ENCODE measurements at regions not wholly inside any gene's neighbourhood (a gene's known extent, or its start where the extent isn't known, plus 50 kb on each side); places are given as distances from the start of the nearest gene placed in this dataset.
"Not testable (repeated sequence)": the region's sequence is repeated elsewhere in the genome, so short reads cannot be mapped to it uniquely, and the experiment has no call there.

DNA sequence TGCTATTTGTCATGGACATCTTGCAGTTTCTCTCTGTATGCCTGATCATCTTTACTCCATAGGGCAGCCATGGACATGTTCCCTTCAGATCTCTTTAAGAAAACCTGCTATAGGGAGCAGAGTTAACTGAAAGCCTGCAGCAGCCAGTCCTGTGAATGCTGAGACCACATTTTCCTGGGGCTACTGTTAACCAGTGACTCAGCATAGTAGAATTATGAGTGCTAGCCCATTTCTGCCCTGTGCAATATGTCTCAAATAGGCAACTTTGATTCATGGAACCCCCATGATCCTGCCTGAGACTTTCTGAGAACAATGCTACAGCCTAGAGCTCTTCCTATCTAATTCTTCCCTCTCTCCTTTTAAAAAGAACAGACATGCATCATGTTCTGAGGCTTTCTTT lies 624.2 kb downstream of the CHSY3 start:
- POLR2A ChIA-PET: no interaction called here
- no peaks in the 10 kb centered on the region for H3K27me3 ChIP-seq (ENCODE audit: insufficient read depth, low read length, poor library complexity, severe bottlenecking)
- no peak overlapping the region for H3K4me3 ChIP-seq (ENCODE audit: low read length)

DNA sequence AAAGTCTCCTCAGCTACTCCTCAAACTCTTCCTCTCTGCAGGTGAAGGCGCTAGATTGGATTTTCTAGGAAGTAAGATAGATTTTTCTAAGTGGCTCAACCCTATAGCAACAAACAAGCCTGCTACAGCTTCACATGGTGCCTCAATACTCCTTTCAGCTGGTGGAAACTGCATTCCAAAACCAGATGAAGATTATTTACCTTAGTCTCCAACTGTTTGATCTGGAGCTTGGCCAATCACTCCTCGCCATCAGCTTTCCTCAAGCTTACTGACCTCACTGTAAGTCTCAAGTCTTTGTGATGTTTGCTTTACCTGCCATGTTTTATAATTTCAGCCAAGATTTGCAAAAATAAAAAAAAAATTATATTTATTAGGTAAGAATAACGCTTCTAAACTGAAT lies 622.4 kb downstream of the CHSY3 start:
- Histone ChIP-seq H3K4me3 (ENCODE audit: low read length) (no peak overlapping the region), H3K9me3 (ENCODE audit: low read length) (no peaks in the 10 kb centered on the region), H3K4me1 (ENCODE audit: insufficient read depth, low read length) (no peaks in the 10 kb centered on the region), H3K27me3 (ENCODE audit: insufficient read depth, low read length, poor library complexity, severe bottlenecking) (no peaks in the 10 kb centered on the region), H3K27ac (ENCODE audit: low read depth, low read length) (no peak overlapping the region), H3K36me3 (ENCODE audit: insufficient read depth, low read length) (no peaks in the 10 kb centered on the region)
- Mint-ChIP-seq H3K4me3 (no peak overlapping the region), H3K27ac (no peak overlapping the region), H3K9me3 (peaks cover 0 to 9% (median under 1%) of the 10 kb centered on the region in 5 donors), H3K27me3 (peaks cover under 1 to 5% of the 10 kb centered on the region in 2 donors), H3K4me1 (no peaks in the 10 kb centered on the region), H3K36me3 (no peaks in the 10 kb centered on the region)
- POLR2A ChIA-PET: no interaction called here
- CTCF ChIA-PET: no interaction called here
- DNase-seq: no peak

More for the DNA sequence above, 624.2 kb downstream of the CHSY3 start:
- peaks cover 0 to 4% (median 0%) of the 10 kb centered on the region in 5 donors for H3K9me3 Mint-ChIP-seq
- H3K4me3 Mint-ChIP-seq: no peak overlapping the region
- Histone ChIP-seq H3K36me3 (ENCODE audit: insufficient read depth, low read length) (no peaks in the 10 kb centered on the region), H3K9me3 (ENCODE audit: low read length) (no peaks in the 10 kb centered on the region), H3K4me1 (ENCODE audit: insufficient read depth, low read length) (no peaks in the 10 kb centered on the region), H3K27ac (ENCODE audit: low read depth, low read length) (no peak overlapping the region)
- H3K36me3 Mint-ChIP-seq: no peaks in the 10 kb centered on the region
- H3K27ac Mint-ChIP-seq: no peak overlapping the region
- CTCF ChIA-PET: no interaction called here
- H3K27me3 Mint-ChIP-seq: peaks cover 0 to 3% of the 10 kb centered on the region in 2 donors
- DNase-seq: no peak
- H3K4me1 Mint-ChIP-seq: no peaks in the 10 kb centered on the region

DNA sequence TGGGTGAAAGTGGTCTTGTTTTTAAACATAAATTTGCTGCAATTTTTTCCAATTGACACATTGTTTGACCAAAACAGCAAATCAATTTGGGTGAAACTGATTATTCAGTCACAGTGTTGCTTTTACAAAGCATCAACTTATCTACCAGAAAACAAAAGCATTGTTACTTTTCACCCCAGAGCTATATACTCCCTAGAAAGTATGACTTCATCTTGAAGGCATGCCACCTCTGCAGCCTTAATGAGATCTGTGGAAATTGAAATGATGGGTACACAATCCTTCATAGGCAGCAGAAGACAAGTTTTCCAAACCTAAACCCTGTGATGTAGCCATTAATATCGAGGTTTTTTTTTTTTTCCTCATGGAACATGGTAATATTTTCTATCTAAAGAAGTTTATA lies 615.9 kb downstream of the CHSY3 start:
- Histone ChIP-seq H3K27ac (ENCODE audit: low read depth, low read length) (no peak overlapping the region), H3K4me3 (ENCODE audit: low read length) (no peak overlapping the region), H3K9me3 (ENCODE audit: low read length) (peaks cover 3% of the 10 kb centered on the region), H3K36me3 (ENCODE audit: insufficient read depth, low read length) (no peaks in the 10 kb centered on the region), H3K4me1 (ENCODE audit: insufficient read depth, low read length) (no peaks in the 10 kb centered on the region), H3K27me3 (ENCODE audit: insufficient read depth, low read length, poor library complexity, severe bottlenecking) (no peaks in the 10 kb centered on the region)
- no peak overlapping the region for H3K27ac Mint-ChIP-seq
- POLR2A ChIA-PET: no interaction called here
- H3K4me1 Mint-ChIP-seq: no peaks in the 10 kb centered on the region
- CTCF ChIA-PET: no interaction called here
- H3K27me3 Mint-ChIP-seq: peaks cover 2 to 3% of the 10 kb centered on the region in 2 donors
- no peak for DNase-seq
- peaks cover 15 to 28% (median 23%) of the 10 kb centered on the region in 5 donors for H3K9me3 Mint-ChIP-seq
- H3K36me3 Mint-ChIP-seq: no peaks in the 10 kb centered on the region
- H3K4me3 Mint-ChIP-seq: no peak overlapping the region

DNA sequence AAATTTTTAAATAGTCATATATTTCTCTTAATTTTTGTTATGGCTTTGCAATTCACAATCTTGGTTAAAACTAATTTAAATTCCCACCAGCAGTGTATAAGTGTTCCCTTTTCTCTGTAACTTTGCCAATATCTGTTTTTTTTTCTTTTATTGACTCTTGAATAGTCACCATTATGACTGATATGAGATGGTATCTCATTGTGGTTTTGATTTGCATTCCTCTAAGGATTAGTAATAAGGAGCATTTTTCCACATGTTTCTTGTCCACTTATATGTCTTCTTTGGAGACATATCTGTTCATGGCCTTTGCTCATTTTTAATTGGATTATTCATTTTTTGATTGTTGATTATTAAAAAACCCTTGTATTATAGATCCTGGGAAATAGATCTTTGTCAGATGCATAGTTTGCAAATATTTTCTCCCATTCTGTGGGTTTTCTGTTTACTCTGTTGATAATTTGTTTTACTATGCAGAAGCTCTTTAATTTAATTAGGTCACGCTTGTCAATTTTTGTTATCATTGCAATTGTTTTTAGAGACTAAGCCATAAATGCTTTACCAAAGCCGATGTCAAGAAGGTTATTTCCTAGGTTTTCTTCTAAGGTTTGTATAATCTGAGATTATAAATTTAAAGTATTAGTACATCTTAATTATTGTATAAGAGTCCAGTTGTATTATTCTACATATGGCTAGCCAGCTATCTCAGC lies 610.9 kb downstream of the CHSY3 start:
- CTCF ChIA-PET: no interaction called here
- POLR2A ChIA-PET: no interaction called here
- peaks cover 4 to 26% (median 21%) of the 10 kb centered on the region in 5 donors for H3K9me3 Mint-ChIP-seq
- H3K27me3 Mint-ChIP-seq: peaks cover 0 to 4% of the 10 kb centered on the region in 2 donors
- H3K4me3 Mint-ChIP-seq: no peak overlapping the region
- Histone ChIP-seq H3K9me3 (ENCODE audit: low read length) (peaks cover 3% of the 10 kb centered on the region), H3K4me3 (ENCODE audit: low read length) (no peak overlapping the region), H3K36me3 (ENCODE audit: insufficient read depth, low read length) (no peaks in the 10 kb centered on the region), H3K27me3 (ENCODE audit: insufficient read depth, low read length, poor library complexity, severe bottlenecking) (no peaks in the 10 kb centered on the region), H3K27ac (ENCODE audit: low read depth, low read length) (no peak overlapping the region), H3K4me1 (ENCODE audit: insufficient read depth, low read length) (no peaks in the 10 kb centered on the region)
- H3K4me1 Mint-ChIP-seq: no peaks in the 10 kb centered on the region
- DNase-seq: no peak
- H3K27ac Mint-ChIP-seq: no peak overlapping the region
- H3K36me3 Mint-ChIP-seq: no peaks in the 10 kb centered on the region

DNA sequence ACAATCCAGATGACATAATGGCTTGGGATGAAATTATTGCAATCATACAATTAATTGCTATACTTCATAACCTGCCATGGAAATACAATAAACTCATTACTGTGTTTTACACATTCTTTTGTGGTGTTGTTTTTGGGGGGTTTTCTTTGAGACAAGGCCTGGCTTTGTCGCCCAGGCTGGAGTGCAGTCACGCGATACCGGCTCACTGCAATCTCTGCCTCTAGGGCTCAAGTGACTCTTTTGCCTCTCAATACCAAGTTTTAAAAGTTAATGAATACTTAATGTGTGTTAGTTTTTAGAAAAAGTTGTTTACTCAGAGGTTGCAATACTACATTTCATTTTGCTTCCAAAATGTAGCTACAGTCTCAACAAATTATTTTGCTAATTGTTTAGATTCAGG lies 598.4 kb downstream of the CHSY3 start:
- Histone ChIP-seq H3K27me3 (ENCODE audit: insufficient read depth, low read length, poor library complexity, severe bottlenecking) (no peaks in the 10 kb centered on the region), H3K4me3 (ENCODE audit: low read length) (no peak overlapping the region), H3K27ac (ENCODE audit: low read depth, low read length) (no peak overlapping the region), H3K36me3 (ENCODE audit: insufficient read depth, low read length) (no peaks in the 10 kb centered on the region), H3K4me1 (ENCODE audit: insufficient read depth, low read length) (no peaks in the 10 kb centered on the region), H3K9me3 (ENCODE audit: low read length) (no peaks in the 10 kb centered on the region)
- CTCF ChIA-PET: no interaction called here
- Mint-ChIP-seq H3K27ac (no peak overlapping the region), H3K36me3 (no peaks in the 10 kb centered on the region), H3K9me3 (no peaks in the 10 kb centered on the region), H3K27me3 (no peaks in the 10 kb centered on the region), H3K4me3 (no peak overlapping the region), H3K4me1 (no peaks in the 10 kb centered on the region)
- POLR2A ChIA-PET: no interaction called here
- DNase-seq: no peak

DNA sequence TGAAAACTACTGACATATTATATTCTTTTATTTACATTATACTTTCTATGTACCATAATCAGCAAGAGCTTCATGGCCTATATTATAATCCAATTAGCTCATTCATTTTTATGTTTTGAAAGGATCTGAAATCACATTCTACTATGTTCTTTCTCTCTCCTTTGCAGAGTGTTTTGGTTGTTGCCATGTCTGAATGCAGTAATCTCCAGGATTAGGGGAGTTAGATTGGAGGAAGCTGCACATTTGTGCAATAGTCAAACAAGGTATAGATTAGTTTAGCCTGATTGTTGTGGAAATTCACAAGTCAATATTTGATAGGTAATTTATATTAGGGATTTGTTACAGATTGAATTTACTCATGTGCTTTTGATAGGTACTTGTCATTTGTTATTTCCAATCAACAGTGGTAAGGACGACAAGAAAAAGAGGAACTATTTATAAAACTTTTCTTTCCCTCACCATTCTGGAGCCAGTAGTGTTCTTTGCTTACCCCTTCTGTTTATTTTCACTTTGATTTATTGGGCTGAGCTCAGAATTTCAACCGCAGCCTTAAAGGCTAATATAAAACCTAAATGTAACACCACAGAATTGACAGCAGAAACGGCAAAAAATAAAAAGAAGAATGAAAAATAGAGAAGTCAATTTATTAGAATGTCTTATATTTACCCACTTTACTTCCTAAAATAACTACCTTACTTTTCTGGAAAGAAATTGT lies 597.0 kb downstream of the CHSY3 start:
- POLR2A ChIA-PET: no interaction called here
- Histone ChIP-seq H3K9me3 (ENCODE audit: low read length) (no peaks in the 10 kb centered on the region), H3K27me3 (ENCODE audit: insufficient read depth, low read length, poor library complexity, severe bottlenecking) (no peaks in the 10 kb centered on the region), H3K36me3 (ENCODE audit: insufficient read depth, low read length) (no peaks in the 10 kb centered on the region), H3K27ac (ENCODE audit: low read depth, low read length) (no peak overlapping the region), H3K4me1 (ENCODE audit: insufficient read depth, low read length) (no peaks in the 10 kb centered on the region), H3K4me3 (ENCODE audit: low read length) (no peak overlapping the region)
- CTCF ChIA-PET: no interaction called here
- no peak for DNase-seq
- Mint-ChIP-seq H3K36me3 (no peaks in the 10 kb centered on the region), H3K4me1 (no peaks in the 10 kb centered on the region), H3K4me3 (no peak overlapping the region), H3K27ac (no peak overlapping the region), H3K27me3 (no peaks in the 10 kb centered on the region), H3K9me3 (no peaks in the 10 kb centered on the region)

DNA sequence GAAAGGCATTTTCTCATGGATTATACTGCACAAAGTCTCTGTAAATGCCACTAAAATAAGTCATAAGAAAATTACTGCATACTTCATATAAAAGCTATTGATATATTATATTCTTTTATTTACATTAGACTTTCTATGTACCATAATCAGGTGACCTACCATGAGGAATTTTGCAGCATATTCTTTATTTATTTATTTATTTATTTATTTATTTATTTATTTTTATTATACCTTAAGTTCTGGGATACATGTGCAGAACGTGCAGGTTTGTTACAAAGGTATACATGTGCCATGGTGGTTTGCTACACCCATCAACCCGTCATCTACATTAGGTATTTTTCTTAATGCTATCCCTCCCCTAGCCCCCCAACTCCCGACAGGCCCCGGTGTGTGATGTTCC lies 596.2 kb downstream of the CHSY3 start:
- not testable (repeated sequence) for H3K36me3 Mint-ChIP-seq

DNA sequence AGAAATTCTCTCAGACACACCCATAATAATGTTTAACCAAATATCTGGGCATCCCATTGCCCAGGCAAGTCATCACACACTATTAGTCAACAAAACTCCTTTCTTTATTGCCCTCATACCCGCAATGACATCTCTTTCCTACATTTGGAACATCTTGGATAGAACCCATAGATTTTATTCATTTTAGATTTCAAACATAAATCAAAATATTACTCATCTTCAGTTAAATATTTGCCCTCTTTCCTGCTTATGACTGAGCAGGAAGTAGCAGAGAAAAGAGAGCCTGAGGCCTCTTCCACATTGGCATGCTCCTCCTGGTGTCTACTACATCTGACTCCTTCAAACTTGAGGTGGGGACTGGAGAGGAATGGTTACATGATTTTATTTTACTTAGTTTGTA lies 592.0 kb downstream of the CHSY3 start:
- no peak overlapping the region for H3K27ac Mint-ChIP-seq
- H3K9me3 ChIP-seq (ENCODE audit: low read length): no peaks in the 10 kb centered on the region
- no peaks in the 10 kb centered on the region for H3K27me3 ChIP-seq (ENCODE audit: insufficient read depth, low read length, poor library complexity, severe bottlenecking)
- H3K36me3 ChIP-seq (ENCODE audit: insufficient read depth, low read length): no peaks in the 10 kb centered on the region
- no peak for DNase-seq
- H3K4me3 ChIP-seq (ENCODE audit: low read length): no peak overlapping the region
- H3K4me1 Mint-ChIP-seq: no peaks in the 10 kb centered on the region
- no peak overlapping the region for H3K4me3 Mint-ChIP-seq
- POLR2A ChIA-PET: no interaction called here
- no peak overlapping the region for H3K27ac ChIP-seq (ENCODE audit: low read depth, low read length)
- H3K4me1 ChIP-seq (ENCODE audit: insufficient read depth, low read length): no peaks in the 10 kb centered on the region
- peaks cover 0 to 4% (median 0%) of the 10 kb centered on the region in 5 donors for H3K9me3 Mint-ChIP-seq
- H3K36me3 Mint-ChIP-seq: no peaks in the 10 kb centered on the region
- CTCF ChIA-PET: no interaction called here
- no peaks in the 10 kb centered on the region for H3K27me3 Mint-ChIP-seq

More for the DNA sequence above, 596.2 kb downstream of the CHSY3 start:
- H3K27ac Mint-ChIP-seq; H3K4me1 Mint-ChIP-seq; POLR2A ChIA-PET; DNase-seq; H3K9me3 ChIP-seq (ENCODE audit: low read length); H3K4me3 Mint-ChIP-seq; H3K27ac ChIP-seq (ENCODE audit: low read depth, low read length); H3K27me3 Mint-ChIP-seq; H3K4me3 ChIP-seq (ENCODE audit: low read length); H3K4me1 ChIP-seq (ENCODE audit: insufficient read depth, low read length); H3K9me3 Mint-ChIP-seq; CTCF ChIA-PET; H3K27me3 ChIP-seq (ENCODE audit: insufficient read depth, low read length, poor library complexity, severe bottlenecking); H3K36me3 ChIP-seq (ENCODE audit: insufficient read depth, low read length): not testable (repeated sequence)

All from CD8-positive, alpha-beta memory T cell (primary cell).